GM18907 (cell line): ENCODE measurements at regions not wholly inside any gene's neighbourhood (a gene's known extent, or its start where the extent isn't known, plus 50 kb on each side); places are given as distances from the start of the nearest gene placed in this dataset.
A peak's percentile ranks its signal among the peaks of the same experiment; 100 is the strongest.
"Not testable (repeated sequence)": the region's sequence is repeated elsewhere in the genome, so short reads cannot be mapped to it uniquely, and the experiment has no call there.

ENCODE experiments used
- ATAC-seq: cut with Tn5 transposase; IDR thresholded peaks from one replicate; pipeline ENCODE4 v1.9.1; 2021; ENCODE audit warnings: mild to moderate bottlenecking, moderate library complexity; ENCODE audit not compliant: unreplicated experiment

DNA sequence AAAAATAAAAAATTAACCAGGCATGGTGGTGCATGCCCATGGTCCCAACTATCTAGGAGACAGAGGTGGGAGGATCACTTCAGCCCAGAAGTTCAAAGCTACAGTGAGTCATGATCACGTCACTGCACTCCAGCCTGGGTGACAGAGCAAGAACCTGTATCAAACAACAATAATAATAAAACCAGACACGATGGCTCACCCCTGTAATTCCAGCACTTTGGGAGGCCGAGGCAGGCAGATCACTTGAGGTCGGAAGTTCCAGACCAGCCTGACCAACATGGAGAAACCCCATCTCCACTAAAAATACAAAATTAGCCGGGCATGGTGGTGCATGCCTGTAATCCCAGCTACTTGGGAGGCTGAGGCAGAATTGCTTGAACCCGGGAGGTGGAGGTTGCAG lies 159.4 kb downstream of the SKIDA1 start:
- not testable (repeated sequence) for ATAC-seq

DNA sequence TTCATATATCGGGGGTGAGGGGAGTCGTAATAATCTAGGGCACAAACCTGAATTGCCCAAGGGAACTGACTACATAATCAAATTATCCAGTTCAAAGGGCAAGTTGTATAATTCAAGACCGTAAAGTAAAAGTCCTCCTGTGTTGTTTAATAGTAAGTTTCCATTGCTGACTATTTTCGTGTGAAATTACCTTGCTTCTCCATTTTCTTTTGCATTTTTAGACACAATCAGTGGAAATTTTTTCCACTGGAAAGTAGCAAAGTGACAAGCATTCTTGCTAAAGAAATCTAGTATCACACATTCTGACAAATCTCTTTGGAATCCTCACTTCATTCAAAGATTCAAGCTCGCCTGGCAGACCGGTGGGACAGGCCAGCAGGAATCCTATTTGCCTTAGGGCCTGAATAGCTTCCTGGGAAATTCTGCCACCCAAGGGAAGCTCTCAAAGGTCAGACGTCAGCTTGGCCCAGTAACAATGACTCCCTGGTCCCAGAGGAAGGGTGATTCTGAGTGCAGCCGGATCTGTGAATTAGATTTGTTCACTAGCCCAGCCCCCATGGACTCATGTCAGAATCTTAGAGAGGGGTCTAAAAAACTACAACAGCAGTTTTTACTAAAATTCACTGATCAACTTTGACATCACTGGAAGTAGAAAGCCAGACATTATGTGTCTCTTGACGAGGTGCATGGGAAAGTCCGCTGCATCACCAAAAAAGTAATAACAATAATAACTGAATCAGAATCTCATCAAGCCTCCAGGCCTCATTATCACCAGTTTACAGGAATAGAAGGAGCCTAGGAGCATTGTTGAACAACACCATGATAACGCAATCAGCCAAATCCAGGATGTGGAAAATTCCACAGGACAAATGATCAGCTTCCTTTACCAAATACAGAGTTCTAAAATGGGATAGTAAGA lies 161.0 kb downstream of the SKIDA1 start:
- no peak for ATAC-seq

DNA sequence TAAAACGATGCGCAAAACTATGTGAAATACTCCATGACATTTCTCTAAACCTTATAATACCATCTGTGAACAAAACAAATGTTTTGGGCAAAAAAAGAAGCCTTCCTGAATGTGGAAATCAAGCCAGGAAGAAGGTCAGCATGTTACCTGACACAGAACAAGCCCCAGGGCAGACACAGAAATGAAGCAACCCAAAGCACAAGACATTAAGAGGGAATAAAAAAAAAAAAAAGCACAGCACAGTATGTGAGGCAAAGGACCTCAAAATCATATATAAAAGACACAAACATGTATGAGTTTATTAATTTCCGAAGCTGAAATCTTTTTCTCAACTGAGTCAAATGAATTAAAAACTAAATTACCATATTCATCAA lies 161.8 kb downstream of the SKIDA1 start:
- no peak for ATAC-seq

DNA sequence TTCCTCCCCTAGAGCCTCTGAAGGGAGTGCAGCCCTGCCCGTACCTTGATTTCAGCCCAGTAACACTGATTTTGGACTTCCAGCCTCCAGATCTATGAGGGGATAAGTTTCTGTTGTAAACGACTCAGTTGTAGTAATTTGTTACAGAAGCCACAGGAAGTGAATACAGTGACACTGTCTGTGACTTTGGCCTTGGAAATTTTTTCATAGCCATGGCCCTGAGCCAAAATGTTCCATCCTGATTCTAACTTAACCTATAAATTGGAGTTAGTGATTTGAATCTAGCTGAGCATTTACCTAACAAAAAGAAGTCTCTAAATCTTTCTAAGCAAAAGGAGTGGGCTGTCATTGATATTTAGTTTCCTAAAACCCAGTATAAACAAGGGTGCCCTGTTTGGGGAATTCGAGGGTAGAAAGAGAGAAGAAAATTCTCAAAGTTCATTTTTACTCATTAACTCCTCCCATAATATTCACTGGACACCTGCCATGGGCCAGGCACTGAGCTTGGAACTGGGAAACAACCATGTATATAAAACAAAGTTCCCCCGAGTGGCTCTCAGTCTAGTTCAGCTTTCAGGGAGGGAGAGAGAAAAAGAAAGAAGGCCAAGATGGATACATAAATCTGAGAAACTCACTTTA lies 162.3 kb downstream of the SKIDA1 start:
- ATAC-seq, result no peak

DNA sequence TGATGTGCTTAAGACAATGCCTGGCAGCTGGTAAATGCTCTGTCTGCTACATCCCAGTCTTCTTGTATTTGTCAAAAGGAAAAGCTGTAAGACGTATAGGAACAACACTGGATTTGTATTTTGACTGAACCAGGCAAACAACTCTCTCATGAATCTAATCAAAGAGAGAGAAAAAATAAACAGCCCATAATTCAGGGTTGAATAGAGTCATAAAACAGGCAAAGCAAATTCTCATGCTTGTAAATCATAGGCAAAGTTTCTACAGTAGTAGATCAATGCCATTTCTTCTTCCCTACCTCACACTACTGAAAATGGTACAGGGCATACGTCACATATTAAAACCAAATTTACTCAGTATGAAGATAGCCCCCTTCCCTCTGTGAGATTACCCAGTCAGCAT lies 166.3 kb downstream of the SKIDA1 start:
- ATAC-seq, result no peak

DNA sequence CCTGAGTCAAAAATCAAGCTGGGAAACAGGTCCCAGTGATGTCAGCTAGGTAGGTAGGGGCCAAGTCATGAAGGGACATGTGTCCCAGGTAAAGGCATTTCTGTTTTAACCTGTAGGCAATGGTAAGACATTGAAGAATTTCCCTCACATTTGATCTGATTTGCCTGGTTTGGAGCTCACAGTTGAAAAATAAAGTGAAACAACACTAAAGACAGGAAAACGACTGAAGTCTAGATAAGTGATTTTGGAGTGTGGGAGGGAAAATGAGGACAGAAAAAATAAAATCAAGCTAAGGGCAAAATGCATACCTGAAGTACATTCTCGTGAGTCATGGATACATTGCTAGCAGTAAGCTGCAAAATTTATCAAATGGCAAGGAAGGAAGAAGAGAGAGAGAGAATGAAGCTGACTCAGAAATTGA lies 169.9 kb downstream of the SKIDA1 start:
- ATAC-seq, result no peak

DNA sequence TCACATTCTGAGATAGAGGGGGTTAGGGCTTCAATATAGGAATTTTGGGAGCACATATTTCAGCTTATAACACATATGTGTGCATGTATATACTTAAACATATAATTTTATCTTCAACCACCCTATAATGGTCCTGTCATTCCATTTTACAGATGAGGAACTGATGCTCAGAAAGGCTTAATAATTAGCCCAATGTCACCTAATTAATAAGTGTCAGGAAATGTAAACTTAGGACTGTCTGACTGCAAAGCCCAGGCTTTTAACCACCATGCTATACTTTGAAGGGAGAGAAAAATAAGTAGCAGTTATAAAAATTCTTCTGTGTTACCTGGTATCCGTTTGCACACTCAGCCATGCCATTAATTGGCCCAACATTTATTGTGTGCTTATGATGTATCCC lies 172.6 kb downstream of the SKIDA1 start:
- ATAC-seq, result peak; percentile 89

DNA sequence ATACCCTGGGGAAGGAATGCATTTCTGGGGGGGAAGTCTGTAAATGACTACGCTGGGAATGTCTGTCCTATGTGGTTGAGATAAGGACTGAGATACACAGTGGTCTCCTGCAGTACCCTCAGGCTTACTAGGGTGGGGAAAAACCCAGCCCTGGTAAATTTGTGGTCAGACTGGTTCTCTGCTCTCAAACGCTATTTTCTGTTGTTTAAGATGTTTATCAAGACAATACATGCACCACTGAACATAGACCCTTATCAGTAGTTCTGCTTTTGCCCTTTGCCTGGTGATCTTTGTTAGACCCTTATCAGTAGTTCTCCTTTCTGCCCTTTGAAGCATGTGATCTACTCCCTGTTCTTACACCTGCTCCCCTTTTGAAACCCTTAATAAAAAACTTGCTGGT lies 173.9 kb downstream of the SKIDA1 start:
- not testable (repeated sequence) for ATAC-seq

DNA sequence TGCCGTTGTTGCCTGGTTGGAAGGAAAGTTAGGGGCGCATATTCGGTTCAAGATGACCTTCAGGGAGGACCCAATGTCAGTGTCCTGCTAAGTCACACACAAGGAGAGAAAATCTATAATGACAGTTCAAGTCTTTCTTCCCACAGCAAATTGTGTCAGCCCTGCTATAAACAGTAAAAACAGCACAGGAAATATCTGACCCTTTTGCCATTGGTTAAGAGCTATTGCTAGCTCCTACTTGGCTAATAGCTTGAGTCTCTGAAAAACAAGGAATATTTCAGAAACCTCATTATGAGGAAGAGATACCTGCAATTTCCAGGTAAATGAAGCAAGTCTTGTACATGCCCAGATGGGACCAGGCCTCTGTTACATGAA lies 175.6 kb downstream of the SKIDA1 start:
- no peak for ATAC-seq

DNA sequence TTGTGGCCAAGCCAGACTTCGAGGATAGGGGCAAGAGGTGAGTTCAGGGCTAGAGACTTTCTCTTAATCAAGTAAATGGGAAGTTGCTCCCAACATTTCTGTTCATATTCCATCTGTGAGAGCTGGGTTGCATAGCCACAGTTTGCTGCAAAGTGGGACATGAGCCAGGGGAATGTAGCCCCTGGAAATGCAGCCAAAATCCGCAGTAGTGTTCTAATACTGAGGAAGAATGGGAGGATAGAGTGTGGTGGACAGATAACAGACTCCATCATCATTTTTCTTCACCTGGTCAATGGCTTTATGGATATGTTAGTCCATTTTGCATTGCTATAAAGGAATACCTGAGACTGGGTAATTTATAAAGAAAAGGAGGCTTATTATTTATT lies 177.7 kb downstream of the SKIDA1 start:
- no peak for ATAC-seq

DNA sequence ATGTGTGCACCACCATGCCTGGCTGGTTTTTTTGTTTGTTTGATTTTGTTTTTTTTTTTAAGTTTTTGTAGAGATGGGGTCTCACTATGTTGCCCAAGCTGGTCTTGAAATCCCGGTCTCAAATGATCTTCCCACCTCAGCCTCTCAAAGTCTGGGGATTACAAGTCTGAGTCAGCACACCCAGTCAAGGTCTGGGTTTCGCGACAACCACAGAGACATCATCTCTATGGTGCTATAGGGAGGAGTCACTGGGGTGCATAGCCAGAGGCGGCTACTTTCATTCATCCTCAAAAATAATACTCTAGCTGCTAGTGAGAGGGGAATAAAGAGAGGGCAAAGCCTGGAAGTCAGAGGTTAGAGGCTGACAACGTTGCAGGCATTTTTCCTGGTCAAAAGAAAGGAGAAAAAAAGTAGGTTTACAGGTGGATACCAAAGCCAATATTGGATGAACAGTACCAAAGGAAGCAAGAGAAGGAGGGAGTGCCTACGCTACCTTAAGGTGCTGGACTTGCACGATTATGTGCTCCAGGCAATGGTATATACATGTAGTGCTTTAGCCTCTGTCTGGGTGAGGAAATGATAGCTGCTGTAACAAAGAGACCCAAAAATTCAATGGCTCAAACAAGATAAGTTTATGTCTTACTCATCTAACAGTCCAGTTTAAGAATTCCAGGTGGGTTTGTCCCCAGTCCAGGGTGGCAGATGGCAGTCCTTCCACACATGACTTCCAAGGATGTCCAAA lies 178.3 kb downstream of the SKIDA1 start:
- ATAC-seq, result no peak

DNA sequence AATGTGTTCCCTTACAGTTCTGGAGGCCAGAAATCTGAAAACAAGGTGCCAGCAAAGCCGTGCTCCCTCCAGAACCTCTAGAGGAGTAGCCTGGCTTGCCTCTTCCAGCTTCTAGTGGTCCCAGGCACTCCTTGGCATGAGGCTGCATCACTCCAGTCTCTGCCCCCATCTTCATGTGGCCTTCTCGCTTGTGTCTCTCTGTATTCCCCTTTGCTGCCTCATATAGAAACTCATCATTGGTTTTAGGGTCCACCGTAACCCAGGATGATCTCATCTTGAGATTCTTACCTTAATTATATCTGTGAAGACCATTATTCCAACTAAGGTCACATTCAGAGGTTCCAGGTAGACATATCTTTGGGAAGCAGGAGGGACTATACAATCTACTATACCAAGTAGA lies 182.4 kb downstream of the SKIDA1 start:
- peak; percentile 57 for ATAC-seq

DNA sequence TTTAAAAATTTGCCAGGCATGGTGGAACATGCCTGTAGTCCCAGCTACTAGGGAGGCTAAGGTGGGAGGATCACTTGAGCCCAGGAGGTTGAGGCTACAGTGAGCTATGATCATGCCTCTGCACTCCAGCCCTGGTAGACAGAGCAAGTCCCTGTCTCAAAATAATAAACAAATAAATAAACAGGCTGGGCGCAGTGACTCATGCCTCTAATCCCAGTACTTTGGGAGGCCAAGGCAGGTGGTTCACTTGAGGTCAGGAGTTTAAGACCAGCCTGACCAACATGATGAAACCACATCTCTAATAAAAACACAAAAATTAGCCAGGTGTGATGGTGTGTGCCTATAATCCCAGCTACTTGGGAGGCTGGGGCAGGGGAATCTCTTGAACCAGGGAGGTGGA lies 183.0 kb downstream of the SKIDA1 start:
- ATAC-seq, result not testable (repeated sequence)

DNA sequence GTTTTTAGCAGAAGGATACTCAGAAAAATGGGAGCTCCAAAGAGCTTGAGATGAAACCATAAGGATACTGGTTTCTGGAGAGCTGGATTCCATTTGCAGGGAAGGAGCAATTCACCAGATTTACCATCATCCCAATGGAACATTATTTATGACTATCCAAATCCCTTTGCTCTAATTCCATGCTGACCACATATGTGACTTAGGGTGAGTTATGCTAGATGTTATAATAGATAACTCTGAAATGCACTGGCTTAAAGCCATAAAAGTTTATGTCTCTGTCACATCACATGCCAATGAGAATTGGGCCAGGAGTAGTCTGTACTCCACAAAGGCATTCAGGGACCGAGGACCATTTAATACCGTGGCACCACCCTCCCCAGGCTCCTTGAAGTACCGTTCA lies 185.2 kb downstream of the SKIDA1 start:
- ATAC-seq, result no peak

DNA sequence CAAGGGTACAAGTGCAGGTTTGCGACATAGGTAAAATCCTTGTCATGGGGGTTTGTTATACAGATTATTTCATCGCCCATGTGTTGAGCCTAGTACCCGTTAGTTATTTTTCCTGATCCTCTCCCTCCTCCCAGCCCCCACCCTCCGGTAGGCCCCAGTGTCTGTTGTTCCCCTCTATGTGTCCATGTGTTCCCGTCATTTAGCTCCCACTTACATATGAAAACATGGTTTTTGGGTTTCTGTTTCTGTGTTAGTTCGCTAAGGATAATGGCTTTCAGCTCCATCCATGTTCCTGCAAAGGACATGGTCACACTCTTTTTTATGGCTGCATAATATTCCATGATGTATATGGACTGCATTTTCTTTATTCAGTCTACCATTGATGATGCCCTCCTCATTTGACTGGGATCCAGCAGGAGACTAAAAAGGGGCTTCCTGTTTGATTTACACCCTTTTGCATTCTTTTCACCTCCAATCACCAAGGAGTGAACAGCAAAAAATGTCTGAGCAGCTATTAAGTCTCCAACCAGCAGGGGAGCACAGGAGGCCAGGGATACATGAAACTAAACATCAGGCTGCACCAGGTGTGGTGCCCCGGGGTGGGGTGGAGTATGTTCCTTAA lies 188.2 kb downstream of the SKIDA1 start:
- ATAC-seq, result no peak

DNA sequence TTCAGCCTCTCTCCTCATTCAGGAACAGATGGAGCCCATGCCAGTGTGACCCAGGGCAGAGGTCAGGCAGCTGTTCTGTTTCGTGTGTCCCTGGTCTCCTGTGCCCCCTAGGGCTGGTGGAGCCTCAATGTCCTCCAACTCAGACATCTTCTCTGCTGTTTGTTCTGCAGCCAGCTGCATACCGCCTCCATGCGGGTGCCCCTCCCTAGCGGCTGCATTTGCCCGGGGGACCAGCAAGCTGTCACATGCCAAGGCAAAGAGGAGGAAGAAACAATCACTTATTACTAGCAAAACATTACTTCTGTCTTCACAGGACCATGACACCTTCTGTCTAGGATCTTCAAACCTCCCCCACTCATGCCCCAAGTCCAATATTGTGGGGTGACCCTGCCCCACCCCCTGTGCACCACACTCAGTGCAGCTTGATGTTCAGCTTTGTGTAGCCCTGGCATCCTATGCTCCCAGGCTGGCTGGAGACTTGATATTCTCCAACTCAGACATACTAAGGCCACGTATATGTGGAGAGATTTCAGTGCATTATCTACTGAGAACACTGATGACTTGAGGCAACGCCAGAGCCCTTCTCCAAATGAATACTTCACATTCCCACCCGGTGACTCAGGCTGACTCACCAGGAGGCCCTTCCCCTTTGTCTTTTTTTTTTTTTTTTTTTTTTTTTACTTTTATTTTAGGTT lies 188.9 kb downstream of the SKIDA1 start:
- no peak for ATAC-seq

DNA sequence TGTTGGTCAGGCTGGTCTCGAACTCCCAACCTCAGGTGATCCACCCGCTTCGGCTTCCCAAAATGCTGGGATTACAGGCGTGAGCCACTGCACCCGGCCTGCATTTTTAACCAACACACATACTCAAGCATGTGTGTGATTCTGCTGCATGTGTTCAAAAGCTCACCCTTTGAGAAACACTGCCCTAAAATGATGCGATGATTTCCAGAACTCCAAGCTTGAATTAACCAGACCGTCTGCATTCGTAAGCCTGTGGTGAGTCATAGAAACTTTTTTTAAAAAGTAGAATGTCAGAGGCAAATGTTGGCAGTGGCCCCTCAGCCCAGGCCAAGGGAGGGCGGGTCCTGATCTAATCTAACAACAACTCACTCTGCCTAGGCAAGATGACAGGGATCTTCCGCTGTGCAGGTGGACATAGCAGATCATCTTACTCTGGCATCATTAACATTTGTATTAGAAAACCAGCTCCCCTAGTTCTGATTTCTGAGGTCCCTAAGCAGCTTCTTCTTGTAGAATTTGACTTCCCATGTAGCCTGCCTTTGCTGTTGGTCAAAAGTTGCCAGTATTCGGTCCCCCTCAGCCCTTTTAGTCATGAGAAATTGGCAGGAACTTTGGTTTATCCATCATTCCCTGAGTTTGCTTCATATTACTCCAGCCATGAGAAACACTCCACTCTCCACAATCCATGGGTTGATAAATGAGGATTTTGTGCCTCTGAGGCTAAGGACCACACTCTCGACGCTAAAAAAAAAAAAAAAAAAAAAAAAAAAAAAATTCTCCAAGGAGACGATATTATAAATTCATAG lies 190.4 kb downstream of the SKIDA1 start:
- ATAC-seq, result no peak

DNA sequence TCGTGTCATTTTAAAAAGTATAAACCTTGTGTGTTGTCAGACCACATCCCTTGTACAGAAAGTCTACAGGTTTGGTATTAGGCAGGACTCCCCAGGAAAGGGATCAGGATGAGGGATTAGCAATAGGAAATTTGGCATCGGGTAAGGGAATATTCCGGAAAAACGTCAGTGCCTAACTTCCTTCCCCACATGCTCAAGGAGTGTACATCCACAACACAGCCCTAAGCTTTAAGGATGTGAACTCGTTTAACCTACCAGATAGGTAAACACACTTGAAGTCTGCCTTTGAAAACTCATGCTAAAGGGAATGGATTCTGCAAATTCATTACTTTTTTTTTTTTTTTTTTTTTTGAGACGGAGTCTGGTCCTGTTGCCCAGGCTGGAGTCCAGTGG lies 194.9 kb downstream of the SKIDA1 start:
- no peak for ATAC-seq

DNA sequence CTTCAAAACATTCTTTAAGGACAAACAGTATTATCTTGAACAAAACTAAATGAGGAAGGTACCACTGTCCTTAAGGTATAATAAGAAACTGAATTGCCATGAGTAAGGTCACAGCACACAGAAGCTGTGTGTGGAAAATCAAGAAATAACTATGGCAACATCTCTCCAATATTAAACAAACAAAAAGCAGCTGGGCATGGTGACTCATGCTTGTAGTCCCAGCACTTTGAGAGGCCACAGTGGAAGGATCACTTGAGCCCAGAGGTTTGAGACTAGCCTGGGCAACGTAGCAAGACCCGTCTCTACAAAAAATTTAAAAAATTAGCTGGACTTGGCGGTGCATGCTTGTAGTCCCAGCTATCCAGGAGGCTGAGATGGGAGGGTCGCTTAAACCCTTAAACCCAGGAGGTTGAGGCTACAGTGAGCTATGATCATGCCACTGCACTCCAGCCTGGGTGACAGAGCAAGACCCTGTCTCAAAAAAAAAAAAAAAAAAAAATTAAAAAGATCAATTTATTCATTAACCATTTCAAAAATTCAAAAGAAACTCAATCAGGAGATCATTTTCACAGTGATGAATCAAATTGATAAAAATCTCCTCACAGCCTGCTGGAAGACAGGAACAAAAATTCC lies 195.4 kb downstream of the SKIDA1 start:
- ATAC-seq, result no peak
